ENCODE measurements at regions not wholly inside any gene's neighbourhood (a gene's known extent, or its start where the extent isn't known, plus 50 kb on each side); places are given as distances from the start of the nearest gene placed in this dataset.

DNA sequence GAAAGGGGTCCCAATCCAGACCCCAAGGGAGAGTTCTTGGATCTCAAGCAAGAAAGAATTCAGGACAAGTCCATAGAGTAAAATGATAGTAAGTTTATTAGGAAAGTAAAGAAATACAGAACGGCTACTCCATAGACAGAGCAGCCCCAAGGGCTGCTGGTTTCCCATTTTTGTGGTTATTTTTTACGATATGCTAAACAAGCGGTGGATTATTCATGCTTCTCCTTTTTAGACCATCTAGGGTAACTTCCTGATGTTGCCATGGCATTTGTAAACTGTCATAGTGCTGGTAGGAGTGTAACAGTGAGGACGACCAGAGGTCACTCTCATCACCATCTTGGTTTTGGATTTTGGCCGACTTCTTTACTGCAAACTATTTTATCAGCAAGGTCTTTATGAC lies 1033.4 kb downstream of the SORCS3 start:
- TF ChIP-seq, protein P1, sequence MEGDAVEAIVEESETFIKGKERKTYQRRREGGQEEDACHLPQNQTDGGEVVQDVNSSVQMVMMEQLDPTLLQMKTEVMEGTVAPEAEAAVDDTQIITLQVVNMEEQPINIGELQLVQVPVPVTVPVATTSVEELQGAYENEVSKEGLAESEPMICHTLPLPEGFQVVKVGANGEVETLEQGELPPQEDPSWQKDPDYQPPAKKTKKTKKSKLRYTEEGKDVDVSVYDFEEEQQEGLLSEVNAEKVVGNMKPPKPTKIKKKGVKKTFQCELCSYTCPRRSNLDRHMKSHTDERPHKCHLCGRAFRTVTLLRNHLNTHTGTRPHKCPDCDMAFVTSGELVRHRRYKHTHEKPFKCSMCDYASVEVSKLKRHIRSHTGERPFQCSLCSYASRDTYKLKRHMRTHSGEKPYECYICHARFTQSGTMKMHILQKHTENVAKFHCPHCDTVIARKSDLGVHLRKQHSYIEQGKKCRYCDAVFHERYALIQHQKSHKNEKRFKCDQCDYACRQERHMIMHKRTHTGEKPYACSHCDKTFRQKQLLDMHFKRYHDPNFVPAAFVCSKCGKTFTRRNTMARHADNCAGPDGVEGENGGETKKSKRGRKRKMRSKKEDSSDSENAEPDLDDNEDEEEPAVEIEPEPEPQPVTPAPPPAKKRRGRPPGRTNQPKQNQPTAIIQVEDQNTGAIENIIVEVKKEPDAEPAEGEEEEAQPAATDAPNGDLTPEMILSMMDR (conservative IDR thresholded peaks at IDR 0.05; ENCODE audit: low read depth, low read length) = no peak
- DNase-seq (ENCODE audit: low read depth) = no peak
- no peak overlapping the region for H3K4me3 ChIP-seq (ENCODE audit: low read length)

DNA sequence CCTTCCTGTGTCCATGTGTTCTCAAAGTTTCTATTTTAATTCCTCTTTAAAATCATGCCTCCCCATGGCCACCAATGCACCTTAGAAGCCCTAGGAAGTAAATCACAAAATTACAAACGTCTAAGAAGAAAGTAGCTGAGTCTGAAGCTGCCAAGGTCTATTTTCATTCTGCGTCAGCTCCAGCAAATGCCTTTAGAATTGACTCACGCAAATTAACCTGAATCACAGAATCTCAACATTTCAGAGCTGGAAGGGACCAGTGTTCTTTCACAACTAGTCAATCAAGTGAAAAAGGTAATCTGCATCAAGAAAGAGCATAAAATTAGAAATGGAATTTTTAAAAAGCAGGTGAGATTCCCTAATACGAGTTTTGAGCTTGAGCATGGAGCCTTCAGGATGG lies 1017.6 kb downstream of the SORCS3 start:
- TF ChIP-seq, protein P1 (conservative IDR thresholded peaks at IDR 0.05; ENCODE audit: low read depth, low read length) = no peak
- H3K4me3 ChIP-seq (ENCODE audit: low read length) = no peak overlapping the region
- no peak for DNase-seq (ENCODE audit: low read depth)

DNA sequence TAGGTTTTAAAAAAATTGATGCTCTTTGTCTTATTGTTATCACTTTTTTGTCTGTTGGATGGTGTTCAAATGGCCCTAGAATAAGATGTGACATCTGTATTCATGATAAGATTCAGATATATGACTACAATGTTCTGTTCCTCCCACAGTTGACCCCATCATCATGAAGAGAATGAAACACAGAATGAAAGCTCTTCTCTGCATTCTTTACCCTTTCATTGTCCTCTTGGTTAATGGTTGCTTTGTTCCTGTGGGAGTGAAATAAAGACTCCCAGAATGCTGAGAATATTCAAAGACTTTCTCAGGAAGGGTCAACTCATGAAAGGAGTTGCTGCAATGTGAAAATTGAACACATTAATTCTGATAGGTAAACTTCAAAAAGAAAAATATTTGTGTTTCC lies 1015.8 kb downstream of the SORCS3 start:
- no peak for DNase-seq (ENCODE audit: low read depth)
- no peak overlapping the region for H3K4me3 ChIP-seq (ENCODE audit: low read length)
- TF ChIP-seq, protein P1 (conservative IDR thresholded peaks at IDR 0.05; ENCODE audit: low read depth, low read length) = no peak

DNA sequence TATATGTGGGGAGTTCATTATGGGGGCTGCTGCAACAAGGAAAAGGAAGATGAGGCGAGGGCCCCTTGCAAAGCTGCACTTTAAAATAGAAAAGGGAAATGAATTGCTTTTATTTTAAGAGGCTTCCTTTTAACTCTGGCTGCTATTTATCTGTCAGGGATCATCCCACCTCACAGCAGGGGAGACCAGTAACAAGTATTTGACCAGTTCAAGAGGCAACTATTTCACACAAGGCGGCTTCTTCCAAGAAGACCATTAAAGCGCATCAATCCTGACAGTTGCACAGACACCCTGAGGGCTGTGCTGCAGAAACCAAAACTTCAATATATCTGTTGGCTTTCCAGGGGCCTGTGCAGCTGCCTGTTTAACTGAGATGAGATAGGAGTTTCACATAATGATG lies 1009.2 kb downstream of the SORCS3 start:
- no peak for DNase-seq (ENCODE audit: low read depth)
- TF ChIP-seq, protein P1 (conservative IDR thresholded peaks at IDR 0.05; ENCODE audit: low read depth, low read length) = no peak
- H3K4me3 ChIP-seq (ENCODE audit: low read length) = no peak overlapping the region

DNA sequence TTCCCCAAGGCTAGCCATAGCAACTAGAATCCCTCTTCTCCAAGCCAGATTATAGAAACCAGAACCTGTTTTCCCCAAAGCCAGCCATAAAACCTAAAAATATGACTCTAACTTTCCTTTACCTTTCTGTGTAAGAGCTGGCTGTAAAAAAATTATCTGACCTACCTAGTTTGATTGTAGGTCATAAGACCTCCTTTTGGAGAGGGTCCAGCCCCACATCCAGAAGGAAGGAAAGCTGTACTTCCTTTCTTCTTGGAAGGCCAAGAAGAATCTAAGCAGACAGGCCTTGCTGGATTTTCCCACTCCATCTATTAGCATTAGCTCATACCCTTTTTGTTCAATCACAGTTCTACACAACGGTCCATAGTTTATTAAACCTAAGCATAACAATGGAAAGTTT lies 1006.3 kb downstream of the SORCS3 start:
- H3K4me3 ChIP-seq (ENCODE audit: low read length) = no peak overlapping the region
- no peak for DNase-seq (ENCODE audit: low read depth)
- TF ChIP-seq, protein P1 (conservative IDR thresholded peaks at IDR 0.05; ENCODE audit: low read depth, low read length) = no peak

DNA sequence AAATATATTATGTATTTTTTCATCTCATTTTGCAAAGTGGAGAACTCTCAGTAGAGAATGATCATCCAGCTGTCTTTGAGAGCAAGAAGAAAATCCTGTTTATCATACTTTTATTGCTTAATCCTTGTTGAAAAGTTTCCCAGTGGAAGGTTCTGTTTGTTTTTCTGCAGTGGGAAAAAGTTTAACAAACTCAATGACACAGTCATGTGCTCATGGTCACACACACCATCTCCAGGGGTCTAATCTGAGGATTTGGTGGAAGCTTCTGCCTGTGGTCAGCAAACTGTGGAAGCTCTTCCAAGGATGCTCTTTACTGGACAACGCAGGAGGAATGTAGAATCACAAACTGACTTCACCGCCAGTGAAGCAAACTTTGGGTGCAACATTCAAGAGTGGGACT lies 1003.9 kb downstream of the SORCS3 start:
- TF ChIP-seq, protein P1 (conservative IDR thresholded peaks at IDR 0.05; ENCODE audit: low read depth, low read length) = no peak
- no peak for DNase-seq (ENCODE audit: low read depth)
- H3K4me3 ChIP-seq (ENCODE audit: low read length) = no peak overlapping the region

DNA sequence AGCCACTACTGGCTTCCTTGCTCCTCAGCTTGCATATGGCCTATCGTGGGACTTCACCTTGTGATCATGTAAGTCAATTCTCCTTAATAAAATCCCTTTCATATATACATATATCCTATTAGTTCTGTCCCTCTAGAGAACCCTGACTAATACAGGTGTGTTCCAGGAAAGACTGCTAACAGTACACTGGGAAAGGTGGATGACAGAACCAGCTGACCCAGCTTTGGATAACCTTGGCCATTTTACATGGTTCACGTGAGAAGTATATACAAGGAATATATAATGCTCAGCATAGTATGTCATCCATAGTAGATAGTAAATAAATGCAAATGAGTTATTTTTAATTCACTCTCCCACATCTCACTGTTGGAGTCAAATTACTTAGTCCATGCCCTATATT lies 1003.5 kb downstream of the SORCS3 start:
- DNase-seq (ENCODE audit: low read depth) = no peak
- TF ChIP-seq, protein P1 (conservative IDR thresholded peaks at IDR 0.05; ENCODE audit: low read depth, low read length) = no peak
- no peak overlapping the region for H3K4me3 ChIP-seq (ENCODE audit: low read length)

All from retinal pigment epithelial cell (primary cell).